Hepatocyte (in vitro differentiated cells): ENCODE measurements at regions not wholly inside any gene's neighbourhood (a gene's known extent, or its start where the extent isn't known, plus 50 kb on each side); places are given as distances from the start of the nearest gene placed in this dataset.

Experiments
- DNase-seq: peaks from one replicate; pipeline ENCODE4 v3.0.0-alpha.2; 2016; ENCODE audit warnings: low spot score
- H2AFZ ChIP-seq: fragments of 200-600 bp; sonication (generic); 2 replicates; pipeline ENCODE4 v1.6.0; 2016; ENCODE audit warnings: antibody characterized with exemption, mild to moderate bottlenecking
- H3K27ac ChIP-seq: fragments of 200-600 bp; sonication (generic); 2 replicates; pipeline ENCODE4 v1.5.1; 2016; ENCODE audit warnings: mild to moderate bottlenecking
- H3K27me3 ChIP-seq: fragments of 200-600 bp; sonication (generic); 2 replicates; pipeline ENCODE4 v1.6.1; 2016
- H3K36me3 ChIP-seq: fragments of 200-600 bp; sonication (generic); replicated peaks from 2 replicates; pipeline ENCODE4 v1.5.1; 2016; ENCODE audit warnings: low read depth; ENCODE audit not compliant: insufficient read depth
- H3K4me1 ChIP-seq: fragments of 200-600 bp; sonication (generic); 2 replicates; pipeline ENCODE4 v1.5.1; 2016; ENCODE audit warnings: mild to moderate bottlenecking, moderate library complexity; ENCODE audit not compliant: insufficient read depth
- H3K4me2 ChIP-seq: fragments of 200-600 bp; sonication (generic); 2 replicates; pipeline ENCODE4 v1.6.0; 2016
- H3K4me3 ChIP-seq: fragments of 200-600 bp; sonication (generic); 2 replicates; pipeline ENCODE4 v1.5.1; 2016; ENCODE audit warnings: mild to moderate bottlenecking
- H3K79me2 ChIP-seq: fragments of 200-600 bp; sonication (generic); 2 replicates; pipeline ENCODE4 v1.6.0; 2017; ENCODE audit warnings: mild to moderate bottlenecking
- H3K9me2 ChIP-seq: fragments of 200-600 bp; sonication (generic); replicated peaks from 2 replicates; pipeline ENCODE4 v1.6.0; 2017; ENCODE audit warnings: mild to moderate bottlenecking; ENCODE audit not compliant: insufficient read depth
- H3K9me3 ChIP-seq: fragments of 200-600 bp; sonication (generic); 2 replicates; pipeline ENCODE4 v1.5.1; 2016; ENCODE audit warnings: low read depth, mild to moderate bottlenecking
- H4K20me1 ChIP-seq: fragments of 200-600 bp; sonication (generic); 2 replicates; pipeline ENCODE4 v1.6.0; 2016; ENCODE audit warnings: mild to moderate bottlenecking; ENCODE audit not compliant: insufficient read depth, poor library complexity, severe bottlenecking
- CTCF ChIP-seq: fragments of 200-600 bp; sonication (generic); IDR thresholded peaks from 2 replicates; pipeline ENCODE4 v1.5.1; 2016; ENCODE audit warnings: antibody characterized with exemption, mild to moderate bottlenecking; ENCODE audit not compliant: poor library complexity
- EZH2 ChIP-seq: fragments of 200-600 bp; sonication (generic); IDR thresholded peaks from 2 replicates; pipeline ENCODE4 v1.6.1; 2016; ENCODE audit warnings: antibody characterized with exemption, mild to moderate bottlenecking, borderline replicate concordance
- EZH2phosphoT487 ChIP-seq: fragments of 200-600 bp; sonication (generic); IDR thresholded peaks from one replicate; pipeline ENCODE4 v1.6.1; 2018; ENCODE audit warnings: antibody characterized with exemption, mild to moderate bottlenecking, low read depth, moderate library complexity; ENCODE audit not compliant: unreplicated experiment, severe bottlenecking
- WGBS: methylation state at CpG from one replicate; pipeline ENCODE4 v1.1.6; 2016; ENCODE audit warnings: low lambda C conversion rate; ENCODE audit errors: missing lambda C conversion rate; 5-methylcytosine and 5-hydroxymethylcytosine counted together

- no peak for TF ChIP-seq EZH2
- TF ChIP-seq EZH2phosphoT487 = no peak
- TF ChIP-seq CTCF = no peak
- H3K4me1 ChIP-seq = peaks cover 4% of the 10 kb centered on the region
- no peaks in the 10 kb centered on the region for H3K27me3 ChIP-seq
- no peak overlapping the region for H3K4me2 ChIP-seq
- no peak overlapping the region for H2AFZ ChIP-seq
- H3K36me3 ChIP-seq = no peaks in the 10 kb centered on the region
- no peaks in the 10 kb centered on the region for H3K9me3 ChIP-seq
- no peaks in the 10 kb centered on the region for H4K20me1 ChIP-seq
- DNase-seq = no peak
- H3K27ac ChIP-seq = no peak overlapping the region
- no peaks in the 10 kb centered on the region for H3K9me2 ChIP-seq
- over 99% methylated on average over 7 of the region's 7 CpGs for WGBS
- H3K79me2 ChIP-seq = no peaks in the 10 kb centered on the region
- H3K4me3 ChIP-seq = no peak overlapping the region
These were observed 73.9 kb upstream of the USP24 start for GRCh38 chr1:55289042-55289441.

GRCh38 chr1:55288245-55288644, 73.1 kb upstream of the USP24 start:
- Histone ChIP-seq H3K4me1 (peaks cover 4% of the 10 kb centered on the region), H3K36me3 (no peaks in the 10 kb centered on the region), H2AFZ (no peak overlapping the region), H3K4me3 (no peak overlapping the region), H3K79me2 (no peaks in the 10 kb centered on the region), H3K27me3 (no peaks in the 10 kb centered on the region), H3K27ac (no peak overlapping the region), H3K9me3 (no peaks in the 10 kb centered on the region), H3K4me2 (no peak overlapping the region), H3K9me2 (no peaks in the 10 kb centered on the region), H4K20me1 (no peaks in the 10 kb centered on the region)
- 97% methylated on average over 13 of the region's 13 CpGs for WGBS
- TF ChIP-seq EZH2phosphoT487 (no peak), EZH2 (no peak), CTCF (no peak)
- DNase-seq = no peak

- H3K4me2 ChIP-seq = no peak overlapping the region
- H3K79me2 ChIP-seq = no peaks in the 10 kb centered on the region
- H3K9me2 ChIP-seq = no peaks in the 10 kb centered on the region
- H2AFZ ChIP-seq = no peak overlapping the region
- H3K9me3 ChIP-seq = no peaks in the 10 kb centered on the region
- H3K27me3 ChIP-seq = no peaks in the 10 kb centered on the region
- DNase-seq = no peak
- H3K4me3 ChIP-seq = no peak overlapping the region
- H3K27ac ChIP-seq = no peak overlapping the region
- TF ChIP-seq EZH2phosphoT487 = no peak
- no peak for TF ChIP-seq EZH2
- no peak for TF ChIP-seq CTCF
- 84% methylated on average over 9 of the region's 9 CpGs for WGBS
- H3K4me1 ChIP-seq = peaks cover 4% of the 10 kb centered on the region
- no peaks in the 10 kb centered on the region for H4K20me1 ChIP-seq
- no peaks in the 10 kb centered on the region for H3K36me3 ChIP-seq
These were observed 72.6 kb upstream of the USP24 start for GRCh38 chr1:55287723-55288122.
